Hepatocyte (in vitro differentiated cells): ENCODE measurements at regions not wholly inside any gene's neighbourhood (a gene's known extent, or its start where the extent isn't known, plus 50 kb on each side); places are given as distances from the start of the nearest gene placed in this dataset.

Experiments used
- DNase-seq: peaks from one replicate; pipeline ENCODE4 v3.0.0-alpha.2; 2016; ENCODE audit warnings: low spot score
- H2AFZ ChIP-seq: fragments of 200-600 bp; sonication (generic); 2 replicates; pipeline ENCODE4 v1.6.0; 2016; ENCODE audit warnings: antibody characterized with exemption, mild to moderate bottlenecking
- H3K27ac ChIP-seq: fragments of 200-600 bp; sonication (generic); 2 replicates; pipeline ENCODE4 v1.5.1; 2016; ENCODE audit warnings: mild to moderate bottlenecking
- H3K27me3 ChIP-seq: fragments of 200-600 bp; sonication (generic); 2 replicates; pipeline ENCODE4 v1.6.1; 2016
- H3K36me3 ChIP-seq: fragments of 200-600 bp; sonication (generic); replicated peaks from 2 replicates; pipeline ENCODE4 v1.5.1; 2016; ENCODE audit warnings: low read depth; ENCODE audit not compliant: insufficient read depth
- H3K4me1 ChIP-seq: fragments of 200-600 bp; sonication (generic); 2 replicates; pipeline ENCODE4 v1.5.1; 2016; ENCODE audit warnings: mild to moderate bottlenecking, moderate library complexity; ENCODE audit not compliant: insufficient read depth
- H3K4me2 ChIP-seq: fragments of 200-600 bp; sonication (generic); 2 replicates; pipeline ENCODE4 v1.6.0; 2016
- H3K4me3 ChIP-seq: fragments of 200-600 bp; sonication (generic); 2 replicates; pipeline ENCODE4 v1.5.1; 2016; ENCODE audit warnings: mild to moderate bottlenecking
- H3K79me2 ChIP-seq: fragments of 200-600 bp; sonication (generic); 2 replicates; pipeline ENCODE4 v1.6.0; 2017; ENCODE audit warnings: mild to moderate bottlenecking
- H3K9me2 ChIP-seq: fragments of 200-600 bp; sonication (generic); replicated peaks from 2 replicates; pipeline ENCODE4 v1.6.0; 2017; ENCODE audit warnings: mild to moderate bottlenecking; ENCODE audit not compliant: insufficient read depth
- H3K9me3 ChIP-seq: fragments of 200-600 bp; sonication (generic); 2 replicates; pipeline ENCODE4 v1.5.1; 2016; ENCODE audit warnings: low read depth, mild to moderate bottlenecking
- H4K20me1 ChIP-seq: fragments of 200-600 bp; sonication (generic); 2 replicates; pipeline ENCODE4 v1.6.0; 2016; ENCODE audit warnings: mild to moderate bottlenecking; ENCODE audit not compliant: insufficient read depth, poor library complexity, severe bottlenecking
- EZH2 ChIP-seq: fragments of 200-600 bp; sonication (generic); IDR thresholded peaks from 2 replicates; pipeline ENCODE4 v1.6.1; 2016; ENCODE audit warnings: antibody characterized with exemption, mild to moderate bottlenecking, borderline replicate concordance
- EZH2phosphoT487 ChIP-seq: fragments of 200-600 bp; sonication (generic); IDR thresholded peaks from one replicate; pipeline ENCODE4 v1.6.1; 2018; ENCODE audit warnings: antibody characterized with exemption, mild to moderate bottlenecking, low read depth, moderate library complexity; ENCODE audit not compliant: unreplicated experiment, severe bottlenecking
- WGBS: methylation state at CpG from one replicate; pipeline ENCODE4 v1.1.6; 2016; ENCODE audit warnings: low lambda C conversion rate; ENCODE audit errors: missing lambda C conversion rate; 5-methylcytosine and 5-hydroxymethylcytosine counted together
- TF ChIP-seq, protein P1 (sequence below): fragments of 200-600 bp; sonication (generic); IDR thresholded peaks from 2 replicates; pipeline ENCODE4 v1.5.1; 2016; ENCODE audit warnings: antibody characterized with exemption, mild to moderate bottlenecking; ENCODE audit not compliant: poor library complexity

DNA sequence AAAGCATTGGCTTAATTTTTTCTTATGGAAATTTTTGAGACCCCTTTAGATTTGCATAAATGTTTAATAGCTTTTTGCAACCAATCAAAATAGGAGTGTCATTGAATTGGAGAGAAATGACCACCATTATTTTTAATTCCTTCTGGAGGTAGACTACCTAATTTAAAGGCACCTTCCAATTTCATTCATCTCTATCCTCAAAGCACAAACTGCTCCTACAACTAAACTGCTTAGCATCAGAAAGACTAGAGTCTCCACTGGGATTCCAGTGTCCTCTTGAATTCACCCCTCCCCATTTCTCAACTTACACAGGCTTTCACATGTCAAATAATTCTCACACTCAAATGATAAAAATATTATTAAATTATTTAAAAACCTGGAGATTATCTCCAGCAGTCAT lies 168.4 kb downstream of the RPS29 start:
- Histone ChIP-seq H4K20me1 (no peaks in the 10 kb centered on the region), H3K79me2 (no peaks in the 10 kb centered on the region), H3K4me3 (no peak overlapping the region), H3K4me2 (no peak overlapping the region), H3K27ac (no peak overlapping the region), H3K27me3 (no peaks in the 10 kb centered on the region), H3K4me1 (no peaks in the 10 kb centered on the region), H3K9me2 (no peaks in the 10 kb centered on the region), H3K36me3 (peaks cover 4% of the 10 kb centered on the region), H2AFZ (no peak overlapping the region), H3K9me3 (no peaks in the 10 kb centered on the region)
- TF ChIP-seq, protein P1, sequence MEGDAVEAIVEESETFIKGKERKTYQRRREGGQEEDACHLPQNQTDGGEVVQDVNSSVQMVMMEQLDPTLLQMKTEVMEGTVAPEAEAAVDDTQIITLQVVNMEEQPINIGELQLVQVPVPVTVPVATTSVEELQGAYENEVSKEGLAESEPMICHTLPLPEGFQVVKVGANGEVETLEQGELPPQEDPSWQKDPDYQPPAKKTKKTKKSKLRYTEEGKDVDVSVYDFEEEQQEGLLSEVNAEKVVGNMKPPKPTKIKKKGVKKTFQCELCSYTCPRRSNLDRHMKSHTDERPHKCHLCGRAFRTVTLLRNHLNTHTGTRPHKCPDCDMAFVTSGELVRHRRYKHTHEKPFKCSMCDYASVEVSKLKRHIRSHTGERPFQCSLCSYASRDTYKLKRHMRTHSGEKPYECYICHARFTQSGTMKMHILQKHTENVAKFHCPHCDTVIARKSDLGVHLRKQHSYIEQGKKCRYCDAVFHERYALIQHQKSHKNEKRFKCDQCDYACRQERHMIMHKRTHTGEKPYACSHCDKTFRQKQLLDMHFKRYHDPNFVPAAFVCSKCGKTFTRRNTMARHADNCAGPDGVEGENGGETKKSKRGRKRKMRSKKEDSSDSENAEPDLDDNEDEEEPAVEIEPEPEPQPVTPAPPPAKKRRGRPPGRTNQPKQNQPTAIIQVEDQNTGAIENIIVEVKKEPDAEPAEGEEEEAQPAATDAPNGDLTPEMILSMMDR, result no peak
- TF ChIP-seq EZH2, result no peak
- TF ChIP-seq EZH2phosphoT487, result no peak
- no peak for DNase-seq

GRCh38 chr14:49408187-49408933 lies 177.8 kb downstream of the RPS29 start:
- Histone ChIP-seq H4K20me1 (no peaks in the 10 kb centered on the region), H3K27me3 (no peaks in the 10 kb centered on the region), H3K4me3 (no peak overlapping the region), H3K9me2 (no peaks in the 10 kb centered on the region), H3K4me2 (no peak overlapping the region), H3K27ac (no peak overlapping the region), H3K9me3 (no peaks in the 10 kb centered on the region), H2AFZ (no peak overlapping the region), H3K79me2 (no peaks in the 10 kb centered on the region), H3K36me3 (no peaks in the 10 kb centered on the region), H3K4me1 (no peaks in the 10 kb centered on the region)
- TF ChIP-seq EZH2phosphoT487 (no peak), EZH2 (no peak)
- TF ChIP-seq, protein P1, result no peak
- DNase-seq, result no peak
- WGBS, result 88% methylated on average over 1 of the region's 1 CpG

GRCh38 chr14:49405291-49405690 lies 180.9 kb downstream of the RPS29 start:
- no peaks in the 10 kb centered on the region for H3K9me3 ChIP-seq
- H3K27ac ChIP-seq, result no peak overlapping the region
- H3K4me3 ChIP-seq, result no peak overlapping the region
- H3K4me2 ChIP-seq, result no peak overlapping the region
- H3K4me1 ChIP-seq, result no peaks in the 10 kb centered on the region
- no peak for DNase-seq
- no peak overlapping the region for H2AFZ ChIP-seq
- no peaks in the 10 kb centered on the region for H3K27me3 ChIP-seq
- no peaks in the 10 kb centered on the region for H4K20me1 ChIP-seq
- no peaks in the 10 kb centered on the region for H3K36me3 ChIP-seq
- 67% methylated on average over 3 of the region's 3 CpGs for WGBS
- H3K9me2 ChIP-seq, result no peaks in the 10 kb centered on the region
- TF ChIP-seq, protein P1, result no peak
- TF ChIP-seq EZH2phosphoT487 (no peak), EZH2 (no peak)
- H3K79me2 ChIP-seq, result no peaks in the 10 kb centered on the region
